NCI-H748 treated with DMSO at 0.1 percent for 48 hours (cell line): ENCODE measurements at regions not wholly inside any gene's neighbourhood (a gene's known extent, or its start where the extent isn't known, plus 50 kb on each side); places are given as distances from the start of the nearest gene placed in this dataset.

ENCODE experiments used
- DNase-seq: peaks from one replicate; lab custom pipeline; 2025; lab: John Stamatoyannopoulos, UW

DNA sequence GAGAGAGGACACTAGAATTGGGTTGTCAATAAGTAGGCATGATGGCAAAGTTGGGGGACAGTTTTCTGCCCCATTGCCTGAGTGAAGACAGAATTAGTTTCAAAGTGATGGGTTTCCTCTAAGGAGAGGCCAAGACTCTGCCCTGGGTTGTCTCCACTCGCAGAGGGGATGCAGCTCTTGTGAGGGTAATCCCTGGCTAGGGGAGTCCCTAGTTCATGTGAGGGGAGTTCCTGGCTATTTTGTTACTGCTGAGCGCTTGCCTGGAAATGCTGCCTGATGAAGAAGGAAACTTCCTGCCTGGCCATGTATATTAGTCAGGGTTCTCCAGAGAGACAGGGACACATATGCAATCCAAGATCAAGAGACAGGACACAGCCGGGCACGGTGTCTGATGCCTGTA is 501.5 kb downstream of the BCL11A start:
- no peak for DNase-seq

DNA sequence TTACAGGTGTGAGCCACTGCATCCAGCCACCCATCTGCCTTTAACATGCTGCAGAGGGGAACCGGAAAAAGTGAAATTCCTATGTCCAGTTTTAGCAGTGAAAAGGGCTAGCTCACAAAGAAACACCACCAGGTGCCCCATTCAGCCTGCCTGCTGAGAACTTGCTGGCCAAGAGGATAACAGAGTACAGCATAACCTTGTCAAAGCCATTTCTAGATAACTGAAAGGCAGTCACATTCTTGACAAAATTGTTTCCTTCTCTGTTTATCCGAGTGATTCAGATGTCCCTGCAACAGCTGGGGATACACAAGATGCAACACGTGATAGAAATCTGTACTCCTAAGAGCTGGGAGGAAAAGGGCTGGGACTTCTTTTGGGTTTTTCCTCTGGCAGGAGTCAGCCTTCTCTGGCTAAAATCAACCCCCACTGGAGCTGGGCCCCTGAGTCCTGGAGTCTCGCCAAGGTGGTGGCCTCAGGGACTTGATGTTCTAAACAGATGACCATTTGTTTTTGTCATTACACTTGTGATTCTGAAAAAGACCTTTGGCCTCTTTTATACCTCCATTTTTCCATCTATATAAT is 505.4 kb downstream of the BCL11A start:
- DNase-seq, result no peak

DNA sequence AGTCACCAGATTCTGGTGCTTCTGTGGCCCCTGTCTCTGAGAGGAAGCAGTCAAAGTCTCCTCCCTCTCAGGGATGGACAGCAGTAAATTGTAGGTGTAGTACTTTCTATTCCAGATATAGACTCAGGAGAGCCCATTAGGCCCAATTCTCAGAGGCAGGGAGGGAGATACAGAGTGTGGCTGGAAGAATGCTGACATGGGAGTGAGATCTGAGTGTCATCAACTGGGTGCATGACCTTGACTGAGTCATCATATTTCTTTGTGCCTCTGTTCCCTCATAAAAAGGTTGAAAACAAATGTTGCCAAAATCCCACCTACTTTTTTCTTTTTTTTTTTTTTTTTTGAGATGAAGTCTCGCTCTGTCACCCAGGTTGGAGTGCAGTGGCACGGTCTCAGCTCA is 506.1 kb downstream of the BCL11A start:
- DNase-seq, result no peak

DNA sequence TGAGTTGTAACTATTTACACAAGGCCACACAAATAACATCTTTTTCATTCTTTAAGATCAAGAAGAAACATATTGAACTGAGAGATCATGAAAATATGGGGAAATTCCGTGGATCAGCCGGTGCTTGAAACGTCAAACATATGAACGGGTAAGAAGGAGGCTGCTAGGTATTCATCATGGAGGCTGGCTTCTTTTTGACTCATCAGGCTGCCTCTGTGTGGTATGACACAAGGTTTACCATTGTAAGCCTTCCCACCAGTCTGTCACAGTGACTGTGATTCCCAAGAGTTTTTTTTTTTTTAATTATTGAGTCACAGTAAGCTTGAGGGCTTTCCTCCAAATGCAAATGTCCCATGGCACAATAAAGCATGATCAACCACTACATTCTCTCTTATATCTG is 506.9 kb downstream of the BCL11A start:
- no peak for DNase-seq

DNA sequence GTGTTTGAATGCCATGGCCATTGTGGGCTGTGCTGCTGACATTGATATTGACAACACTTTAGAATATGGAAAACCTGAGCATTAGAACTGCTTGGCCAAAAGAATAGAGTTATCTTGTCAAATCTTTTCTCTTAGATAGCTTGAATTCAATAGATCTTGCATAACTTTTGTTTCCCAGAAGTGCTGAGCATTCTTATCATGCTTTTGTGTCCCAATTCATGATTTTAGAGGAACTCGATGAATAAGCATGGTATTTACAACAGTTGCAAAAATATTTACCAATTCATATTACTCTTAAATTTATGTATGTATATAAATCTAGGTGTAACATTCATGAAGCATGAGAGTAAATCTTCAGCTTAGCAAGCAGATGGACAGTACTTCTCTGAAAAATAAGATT is 508.0 kb downstream of the BCL11A start:
- DNase-seq, result no peak

DNA sequence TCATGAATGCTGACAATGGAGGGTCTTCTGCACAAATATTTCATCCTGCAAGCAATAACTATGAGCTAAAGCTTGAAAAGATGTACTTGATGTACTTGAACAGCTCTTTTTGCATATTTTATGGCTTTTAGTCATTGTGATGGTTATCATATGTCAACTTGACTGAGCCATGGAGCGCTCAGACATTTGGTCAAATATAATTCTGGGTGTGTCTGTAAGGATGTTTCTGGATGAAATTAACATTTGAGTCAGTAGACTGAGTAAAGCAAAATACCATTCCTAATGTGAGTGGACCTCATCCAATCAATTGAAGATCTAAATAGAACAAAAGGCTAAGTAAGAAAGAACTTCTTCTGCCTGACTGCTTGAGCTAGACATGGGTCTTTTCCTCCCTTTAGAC is 509.0 kb downstream of the BCL11A start:
- DNase-seq, result no peak

DNA sequence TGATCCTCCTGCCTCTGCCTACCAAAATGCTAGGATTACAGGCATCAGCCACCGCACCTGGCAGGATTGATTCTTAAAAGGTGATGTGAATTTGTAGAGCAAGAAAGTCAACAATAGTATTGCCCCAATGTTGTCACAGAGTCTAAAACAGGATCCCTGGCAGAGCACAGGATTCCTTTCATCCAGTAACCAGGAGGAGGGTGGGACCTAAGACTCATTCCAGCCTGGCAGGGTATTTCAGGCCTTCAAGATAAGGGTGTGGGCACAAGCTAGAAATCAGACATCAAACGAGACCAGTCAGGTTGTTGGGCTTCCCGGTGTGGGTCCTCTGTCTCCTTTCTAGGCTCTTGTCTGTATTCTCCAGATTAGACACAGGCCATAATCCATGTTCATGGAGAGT is 511.4 kb downstream of the BCL11A start:
- no peak for DNase-seq

DNA sequence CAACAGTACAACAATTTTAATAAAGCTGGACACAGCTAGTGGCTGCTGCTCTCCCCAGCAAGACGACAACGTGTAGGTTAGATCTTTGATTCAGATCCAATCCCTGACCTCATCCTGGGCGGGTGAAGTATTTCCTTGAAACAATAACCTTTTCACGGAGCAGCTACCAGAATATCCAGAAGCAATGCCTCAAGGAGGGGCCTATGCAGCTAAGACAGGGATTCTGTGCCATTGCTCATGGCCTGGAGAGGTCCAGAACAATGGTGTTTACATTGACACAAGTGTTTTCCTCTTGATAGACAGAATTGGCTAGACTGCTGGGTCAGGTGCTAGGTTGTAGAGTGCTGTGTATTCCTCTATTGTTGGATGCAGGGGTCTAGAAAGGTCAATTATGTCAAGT is 520.1 kb downstream of the BCL11A start:
- DNase-seq, result no peak

DNA sequence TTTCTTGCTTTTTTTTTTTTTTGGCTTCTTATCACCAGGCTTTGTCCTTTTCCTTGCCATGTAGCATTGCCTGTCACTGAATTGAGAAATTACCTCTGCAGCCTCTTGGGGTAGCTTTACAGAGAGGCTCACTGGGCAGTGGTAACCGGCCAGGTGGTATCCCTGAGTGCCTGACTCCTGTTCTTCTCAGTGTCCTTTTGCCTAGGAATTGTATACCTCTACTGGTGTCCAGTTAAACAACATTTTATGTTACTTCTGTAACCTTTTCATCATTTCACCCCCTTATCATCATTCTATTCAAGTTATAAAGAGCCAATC is 523.9 kb downstream of the BCL11A start:
- DNase-seq, result no peak

DNA sequence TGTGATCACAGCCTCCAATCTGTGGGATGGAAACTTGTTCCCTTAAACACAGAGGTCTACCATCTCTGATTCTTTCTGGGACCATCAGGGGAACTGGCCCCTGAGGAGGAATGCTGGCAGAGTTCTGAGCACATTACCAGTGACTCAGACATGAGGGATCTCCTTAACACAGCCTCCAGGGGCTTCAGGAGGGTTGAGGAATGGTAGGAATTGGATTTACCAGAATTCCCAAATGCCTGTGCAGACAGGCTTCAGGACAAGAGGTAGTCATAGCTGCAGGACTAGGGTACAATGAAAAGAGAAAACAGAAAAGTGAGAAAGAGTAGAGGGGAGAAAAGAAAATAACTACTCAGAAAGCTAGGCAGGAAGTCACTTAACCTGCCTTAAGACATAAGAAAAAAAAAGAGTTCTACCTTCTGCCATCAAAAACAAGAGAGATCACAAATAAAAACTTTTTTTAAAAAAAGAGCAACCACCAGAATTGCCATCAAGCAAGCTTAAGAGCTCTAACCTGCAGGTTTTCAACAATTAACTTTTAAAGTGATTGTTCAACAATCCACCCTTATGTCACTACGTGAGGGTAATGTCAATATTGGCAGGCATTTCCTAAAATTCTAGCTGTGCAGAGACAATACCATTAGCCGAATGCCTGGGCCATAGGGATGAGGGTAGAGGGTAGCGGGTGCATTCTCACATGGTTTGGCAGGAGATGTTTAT is 524.4 kb downstream of the BCL11A start:
- DNase-seq, result no peak

DNA sequence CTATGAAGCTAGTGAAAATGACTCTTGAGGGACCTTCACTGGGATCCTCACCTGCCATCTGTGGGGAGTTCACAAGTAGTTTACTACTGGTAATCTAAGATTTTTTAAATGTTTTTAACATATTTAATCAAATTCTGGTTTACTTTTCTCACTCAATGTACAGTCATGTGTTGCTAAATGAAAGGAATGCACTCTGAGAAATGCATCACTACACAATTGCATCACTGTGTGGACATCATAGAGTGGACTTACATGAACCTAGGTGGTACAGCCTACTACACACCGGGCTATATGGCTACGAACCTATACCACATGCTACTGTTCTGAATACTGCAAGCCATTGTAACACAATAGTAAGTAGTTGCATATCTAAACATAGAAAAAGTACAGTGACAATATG is 528.0 kb downstream of the BCL11A start:
- DNase-seq, result no peak

DNA sequence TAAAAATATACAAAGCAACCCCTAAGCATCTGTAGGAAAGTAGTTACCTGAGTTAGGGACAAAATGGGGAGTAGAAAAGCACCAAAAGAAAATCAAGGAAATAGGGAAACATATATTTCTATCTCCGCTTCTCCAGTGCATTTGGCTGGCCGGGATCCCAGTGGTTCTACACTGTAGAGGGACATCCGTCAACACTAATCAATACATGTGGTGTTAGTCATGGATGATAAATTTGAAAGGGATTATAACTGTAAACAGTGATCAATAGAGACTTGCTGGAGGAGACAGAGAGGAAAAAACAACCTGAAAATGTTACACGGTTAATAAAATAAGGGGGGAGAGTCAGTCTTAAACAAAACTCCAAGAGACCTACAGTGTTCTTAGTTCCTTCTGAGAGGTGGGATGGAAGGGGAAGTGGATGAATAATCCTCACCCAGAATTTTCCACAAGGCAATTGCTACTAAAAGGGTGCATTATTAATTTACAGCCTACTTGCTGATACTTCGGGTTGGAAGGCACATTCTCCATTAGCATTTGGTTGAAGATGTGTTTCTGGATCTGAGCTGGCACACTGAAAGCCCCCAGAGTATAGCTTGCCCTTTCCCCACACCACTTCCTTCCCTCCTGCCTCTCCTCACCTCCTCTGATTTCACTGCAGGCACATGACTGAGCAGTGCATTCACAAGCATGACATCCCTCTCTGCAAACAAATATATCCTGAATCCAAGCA is 530.0 kb downstream of the BCL11A start:
- DNase-seq, result no peak

DNA sequence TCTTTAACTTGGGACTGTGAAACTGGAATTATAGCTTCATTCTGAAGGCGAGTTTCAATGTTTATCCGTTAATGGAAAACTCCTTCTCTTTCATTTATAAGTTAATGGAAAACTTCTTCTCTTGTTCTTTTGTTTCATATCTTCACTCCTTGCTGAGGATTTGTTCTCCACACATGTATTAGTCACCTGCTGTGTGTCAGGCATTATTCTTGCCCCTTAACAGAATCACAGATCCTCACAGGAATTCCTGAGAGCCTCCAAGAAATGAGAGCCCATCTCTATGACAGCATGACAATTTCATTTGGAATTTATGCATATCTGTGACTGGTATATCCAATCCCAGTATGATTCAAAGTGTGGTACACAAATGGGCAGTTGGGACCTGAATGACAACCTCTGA is 545.8 kb downstream of the BCL11A start:
- DNase-seq, result no peak

DNA sequence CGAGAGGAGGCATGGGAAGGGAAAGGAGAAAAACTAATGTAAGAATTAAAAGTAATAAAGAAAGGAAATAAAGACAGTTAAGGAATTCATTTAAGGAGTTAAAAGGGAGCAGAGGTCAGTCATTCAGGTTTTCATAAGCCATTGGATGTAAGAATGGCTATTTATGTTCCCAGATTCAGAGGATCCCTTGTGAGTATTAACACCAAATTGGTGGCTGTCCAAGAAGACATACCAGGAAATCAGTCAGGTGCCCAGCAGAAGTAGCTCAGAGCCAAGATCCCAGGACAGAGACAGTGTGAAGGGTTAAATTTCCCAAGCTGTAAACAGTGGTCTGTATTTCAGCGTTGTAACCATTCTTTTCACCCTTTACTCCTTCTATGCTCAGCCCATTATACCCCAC is 550.4 kb downstream of the BCL11A start:
- DNase-seq, result no peak

DNA sequence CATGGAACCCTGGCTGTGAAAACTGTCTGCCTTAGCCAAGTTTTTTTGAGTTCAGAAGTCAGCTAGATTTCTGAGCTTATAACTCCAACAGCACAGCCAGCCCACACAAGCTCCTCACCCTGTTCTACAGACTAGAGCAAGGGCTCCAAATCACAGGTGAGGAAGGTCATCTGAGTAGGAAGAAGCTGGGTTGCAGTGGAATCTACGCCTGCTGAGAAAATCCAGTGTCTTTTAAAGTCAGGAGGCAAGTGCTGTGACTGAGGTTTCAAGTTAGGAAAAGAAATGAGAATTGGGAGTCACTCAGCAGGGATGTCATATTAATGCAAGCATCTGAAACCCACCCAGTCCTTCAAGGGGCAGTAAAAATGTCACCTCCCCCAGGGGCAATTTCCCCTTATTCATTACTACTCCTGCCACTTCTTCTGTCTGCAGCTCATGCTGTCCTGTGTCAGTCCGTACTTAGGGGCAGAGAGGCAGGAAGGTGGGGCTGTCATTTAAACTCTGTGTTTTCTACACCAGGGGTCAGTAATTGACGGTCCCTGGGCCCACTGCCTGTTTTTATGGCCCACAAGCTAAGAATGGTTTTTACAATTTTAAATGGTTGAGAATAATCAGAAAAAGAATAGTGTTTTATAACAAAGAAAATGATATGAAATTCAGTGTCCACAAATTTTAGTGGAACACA is 551.1 kb downstream of the BCL11A start:
- DNase-seq, result no peak

DNA sequence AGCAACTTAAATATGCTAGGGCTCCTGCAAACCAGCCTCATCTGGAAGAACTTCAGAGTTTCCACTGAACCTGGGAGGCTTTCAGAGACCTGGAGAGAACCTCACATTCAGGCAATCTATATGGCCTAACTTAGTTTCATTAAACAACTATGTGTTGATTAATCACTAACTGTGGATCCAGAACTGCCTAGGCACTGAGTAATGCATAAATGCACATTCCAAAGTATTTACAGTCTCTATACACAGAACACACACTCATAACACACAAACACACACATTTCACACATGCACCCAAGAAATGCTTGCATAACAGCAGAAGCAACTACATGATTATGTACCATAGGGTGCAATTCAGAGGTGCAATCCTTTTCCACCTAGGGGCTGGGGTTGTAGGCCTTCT is 552.8 kb downstream of the BCL11A start:
- no peak for DNase-seq

DNA sequence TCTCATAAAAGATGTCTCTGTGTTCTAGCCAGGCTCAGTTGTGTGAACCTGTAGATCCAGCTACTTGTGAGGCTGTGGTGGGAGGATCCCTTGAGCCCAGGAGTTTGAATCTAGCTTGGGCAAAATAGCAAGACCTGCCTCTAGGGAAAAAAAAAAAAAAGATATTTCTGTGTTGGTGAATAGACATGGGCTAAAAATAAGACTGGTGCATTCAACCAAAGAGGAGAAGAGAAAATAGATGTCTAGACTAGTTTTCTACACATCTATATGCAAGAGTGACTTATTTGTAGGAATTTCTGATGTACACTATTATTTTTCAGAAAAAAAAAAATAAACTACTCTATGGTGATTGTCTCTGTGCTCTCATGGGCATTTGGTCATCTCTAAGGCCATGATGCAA is 555.1 kb downstream of the BCL11A start:
- no peak for DNase-seq

DNA sequence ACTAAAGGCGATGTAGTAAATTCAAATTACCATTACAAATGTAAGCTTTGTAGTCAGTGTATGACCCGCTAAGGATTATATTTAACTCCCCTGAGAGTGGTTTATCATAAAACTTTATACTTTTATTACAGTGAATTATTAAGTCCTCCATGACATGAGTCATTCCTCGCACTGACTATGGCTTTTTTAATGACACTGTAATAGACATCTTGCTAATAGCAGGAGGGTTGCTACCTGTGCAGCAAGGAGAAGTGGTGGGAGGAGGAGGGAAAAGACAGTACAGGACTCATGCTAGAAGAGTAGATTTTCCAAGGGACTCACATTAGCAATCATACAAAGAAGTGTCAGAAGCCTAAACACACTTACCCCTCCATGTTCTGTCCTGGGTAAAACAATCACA is 556.1 kb downstream of the BCL11A start:
- no peak for DNase-seq

DNA sequence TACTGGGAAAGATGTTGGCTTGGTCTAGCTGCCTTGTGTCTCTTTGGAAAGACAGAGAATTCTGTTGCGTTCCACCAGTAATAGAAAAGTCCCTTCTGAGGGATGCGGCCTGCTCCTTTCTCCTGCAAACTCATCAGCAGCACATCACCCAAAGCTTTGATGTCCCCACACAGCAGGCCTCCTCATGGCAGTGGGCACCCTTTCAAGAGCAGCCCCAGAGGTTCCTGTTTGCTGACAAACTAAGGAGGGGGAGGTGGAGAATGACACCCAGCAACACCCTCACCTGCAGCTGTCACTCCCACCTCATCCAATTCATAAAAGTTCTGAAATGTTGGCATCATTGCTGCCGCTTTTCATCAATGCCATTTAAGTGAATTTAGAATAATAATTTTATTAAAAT is 556.6 kb downstream of the BCL11A start:
- no peak for DNase-seq

DNA sequence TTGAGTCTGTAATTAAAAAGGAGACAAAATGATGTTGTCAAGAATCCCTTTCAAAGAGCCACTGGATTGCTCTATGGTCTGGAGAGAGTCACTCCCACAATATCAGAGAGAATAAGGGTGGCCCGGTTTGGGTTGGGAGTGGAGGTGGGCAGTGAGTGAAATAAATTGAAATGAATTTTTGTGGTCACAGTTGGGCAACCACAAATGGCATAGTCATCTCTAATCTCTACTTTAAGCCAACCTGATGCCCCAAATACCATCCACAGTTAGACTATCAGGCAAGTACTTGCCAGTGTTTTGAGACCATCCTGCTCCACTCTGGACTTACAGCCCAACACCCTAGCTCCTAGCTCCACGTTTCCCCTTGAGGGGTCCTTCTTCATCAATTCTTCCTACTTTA is 559.7 kb downstream of the BCL11A start:
- DNase-seq, result no peak

DNA sequence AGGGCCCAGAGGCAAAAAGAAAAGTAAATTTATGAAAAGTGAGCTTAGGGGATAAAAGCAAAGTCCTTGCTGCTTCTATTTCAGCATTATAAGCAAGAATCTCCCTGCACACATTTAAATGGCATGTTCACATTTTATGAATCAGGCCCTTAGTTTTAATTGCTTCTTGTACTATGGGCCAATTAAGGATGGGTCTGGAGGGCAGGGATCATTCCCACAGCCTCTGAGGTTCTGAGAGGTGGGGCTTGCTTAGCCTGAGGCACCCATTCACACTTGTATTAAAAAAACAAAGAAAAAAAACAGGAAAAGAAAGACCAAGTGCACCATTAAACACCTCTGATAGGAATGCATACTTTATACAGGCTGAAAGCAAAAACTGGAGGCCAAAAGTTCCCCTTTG is 565.1 kb downstream of the BCL11A start:
- DNase-seq, result no peak

DNA sequence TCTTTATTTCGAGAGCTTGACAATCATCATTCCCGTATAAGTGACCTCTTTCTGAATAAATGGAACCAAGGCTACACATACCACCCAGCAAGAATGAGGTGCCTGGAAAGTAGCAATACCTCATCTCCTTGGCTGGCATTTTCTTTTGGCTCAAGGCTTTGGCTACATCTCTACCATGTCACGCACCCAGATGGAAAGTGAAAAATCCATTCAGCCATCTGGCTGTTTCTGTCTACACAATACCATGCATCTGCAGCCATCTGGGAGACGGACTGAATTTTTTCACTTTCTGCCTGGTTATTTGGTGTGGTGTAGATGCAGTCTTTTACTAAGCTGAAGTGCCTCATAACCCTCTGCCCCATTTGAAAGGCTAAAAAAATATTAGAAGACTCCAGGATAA is 566.9 kb downstream of the BCL11A start:
- no peak for DNase-seq

DNA sequence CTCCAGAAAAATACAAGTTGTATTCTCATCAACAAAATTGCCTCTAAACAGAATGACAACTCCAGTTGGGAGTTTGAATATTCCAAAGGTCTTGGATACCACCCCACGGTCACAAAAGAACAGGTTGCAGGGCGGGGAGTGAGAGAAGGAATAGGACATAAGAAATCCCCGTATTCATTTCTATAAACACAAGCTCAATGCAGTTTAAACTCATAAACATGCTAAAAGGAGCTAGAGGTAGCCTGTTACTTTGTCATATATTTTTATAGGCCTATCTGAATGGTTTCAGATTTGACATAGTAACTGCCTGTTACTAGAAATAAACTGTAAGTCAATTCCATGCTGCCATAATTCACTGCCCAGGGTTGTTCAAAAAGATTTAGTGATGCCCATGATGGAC is 567.5 kb downstream of the BCL11A start:
- DNase-seq, result no peak
